Smooth muscle cell (in vitro differentiated cells): ENCODE measurements at regions not wholly inside any gene's neighbourhood (a gene's known extent, or its start where the extent isn't known, plus 50 kb on each side); places are given as distances from the start of the nearest gene placed in this dataset.
"Not testable (repeated sequence)": the region's sequence is repeated elsewhere in the genome, so short reads cannot be mapped to it uniquely, and the experiment has no call there.

Experiments
- DNase-seq: peaks from one replicate; lab custom pipeline; 2025; ENCODE audit not compliant: unreplicated experiment; lab: John Stamatoyannopoulos, UW
- H2AFZ ChIP-seq: fragments of 200-600 bp; sonication (generic); 2 replicates; pipeline ENCODE4 v1.6.0; 2016; ENCODE audit warnings: antibody characterized with exemption, low read depth, mild to moderate bottlenecking
- H3F3A ChIP-seq: fragments of 200-600 bp; sonication (generic); 2 replicates; pipeline ENCODE4 v1.6.0; 2017; ENCODE audit warnings: antibody characterized with exemption, low read depth
- H3K27ac ChIP-seq: fragments of 200-600 bp; sonication (generic); 2 replicates; pipeline ENCODE4 v1.5.1; 2016; ENCODE audit warnings: low read depth, mild to moderate bottlenecking
- H3K27me3 ChIP-seq: fragments of 200-600 bp; sonication (generic); 2 replicates; pipeline ENCODE4 v1.6.1; 2016; ENCODE audit warnings: low read depth, mild to moderate bottlenecking
- H3K36me3 ChIP-seq: fragments of 200-600 bp; sonication (generic); 2 replicates; pipeline ENCODE4 v1.5.1; 2016; ENCODE audit warnings: low read depth
- H3K4me1 ChIP-seq: fragments of 200-600 bp; sonication (generic); 2 replicates; pipeline ENCODE4 v1.5.1; 2016; ENCODE audit warnings: low read depth
- H3K4me2 ChIP-seq: fragments of 200-600 bp; sonication (generic); 2 replicates; pipeline ENCODE4 v1.6.0; 2016; ENCODE audit warnings: mild to moderate bottlenecking
- H3K4me3 ChIP-seq: fragments of 200-600 bp; sonication (generic); 2 replicates; pipeline ENCODE4 v1.5.1; 2016; ENCODE audit warnings: mild to moderate bottlenecking
- H3K79me2 ChIP-seq: fragments of 200-600 bp; sonication (generic); 2 replicates; pipeline ENCODE4 v1.6.0; 2016; ENCODE audit warnings: low read depth, mild to moderate bottlenecking
- H3K9ac ChIP-seq: fragments of 200-600 bp; sonication (generic); 2 replicates; pipeline ENCODE4 v1.6.0; 2016; ENCODE audit warnings: low read depth
- H3K9me3 ChIP-seq: fragments of 200-600 bp; sonication (generic); replicated peaks from 2 replicates; pipeline ENCODE4 v1.5.1; 2016; ENCODE audit warnings: low read depth
- H4K20me1 ChIP-seq: fragments of 200-600 bp; sonication (generic); 2 replicates; pipeline ENCODE4 v1.6.0; 2016; ENCODE audit warnings: low read depth
- CTCF ChIP-seq: fragments of 200-600 bp; sonication (generic); IDR thresholded peaks from 2 replicates; pipeline ENCODE4 v1.5.1; 2017; ENCODE audit warnings: borderline replicate concordance, mild to moderate bottlenecking, antibody characterized with exemption; ENCODE audit not compliant: insufficient read depth, poor library complexity, severe bottlenecking
- WGBS: methylation state at CpG from one replicate; pipeline ENCODE4 v1.1.7; 2016; ENCODE audit warnings: low lambda C conversion rate; 5-methylcytosine and 5-hydroxymethylcytosine counted together

GRCh38 chr5:104569621-104570020 lies 1007.0 kb upstream of the NUDT12 start:
- 94% methylated on average over 1 of the region's 1 CpG for WGBS
- no peaks in the 10 kb centered on the region for H3K9me3 ChIP-seq
- H3K4me1 ChIP-seq, result no peaks in the 10 kb centered on the region
- no peaks in the 10 kb centered on the region for H3K36me3 ChIP-seq
- no peaks in the 10 kb centered on the region for H3F3A ChIP-seq
- DNase-seq, result no peak
- H2AFZ ChIP-seq, result no peak overlapping the region
- no peaks in the 10 kb centered on the region for H3K79me2 ChIP-seq
- no peaks in the 10 kb centered on the region for H4K20me1 ChIP-seq
- H3K4me3 ChIP-seq, result no peak overlapping the region
- H3K9ac ChIP-seq, result no peak overlapping the region
- no peak overlapping the region for H3K27ac ChIP-seq
- TF ChIP-seq CTCF, result no peak
- H3K4me2 ChIP-seq, result no peak overlapping the region
- no peaks in the 10 kb centered on the region for H3K27me3 ChIP-seq

GRCh38 chr5:104564530-104564929 lies 1001.9 kb upstream of the NUDT12 start:
- TF ChIP-seq CTCF, result no peak

GRCh38 chr5:104556957-104557356 lies 994.4 kb upstream of the NUDT12 start:
- H3K27ac ChIP-seq, result no peak overlapping the region
- no peaks in the 10 kb centered on the region for H3F3A ChIP-seq
- no peaks in the 10 kb centered on the region for H3K79me2 ChIP-seq
- H3K4me3 ChIP-seq, result no peak overlapping the region
- no peak for TF ChIP-seq CTCF
- no peak overlapping the region for H3K9ac ChIP-seq
- H3K4me1 ChIP-seq, result no peaks in the 10 kb centered on the region
- whole genome bisulfite sequencing, result 87% methylated on average over 3 of the region's 3 CpGs
- H3K4me2 ChIP-seq, result no peak overlapping the region
- no peaks in the 10 kb centered on the region for H3K9me3 ChIP-seq
- H3K27me3 ChIP-seq, result no peaks in the 10 kb centered on the region
- H4K20me1 ChIP-seq, result no peaks in the 10 kb centered on the region
- no peak for DNase-seq
- H3K36me3 ChIP-seq, result no peaks in the 10 kb centered on the region
- no peak overlapping the region for H2AFZ ChIP-seq

More at GRCh38 chr5:104564530-104564929, 1001.9 kb upstream of the NUDT12 start:
- H3K9ac ChIP-seq, result no peak overlapping the region
- H3K79me2 ChIP-seq, result no peaks in the 10 kb centered on the region
- no peak overlapping the region for H2AFZ ChIP-seq
- H3F3A ChIP-seq, result no peaks in the 10 kb centered on the region
- H3K27me3 ChIP-seq, result no peaks in the 10 kb centered on the region
- no peak overlapping the region for H3K4me2 ChIP-seq
- no peaks in the 10 kb centered on the region for H4K20me1 ChIP-seq
- no peaks in the 10 kb centered on the region for H3K4me1 ChIP-seq
- no peak overlapping the region for H3K4me3 ChIP-seq
- H3K9me3 ChIP-seq, result no peaks in the 10 kb centered on the region
- WGBS, result 86% methylated on average over 4 of the region's 4 CpGs
- DNase-seq, result no peak
- H3K36me3 ChIP-seq, result no peaks in the 10 kb centered on the region
- no peak overlapping the region for H3K27ac ChIP-seq

- H3K4me2 ChIP-seq, result no peak overlapping the region
- DNase-seq, result no peak
These were observed 989.0 kb upstream of the NUDT12 start for GRCh38 chr5:104551628-104552027.

GRCh38 chr5:104546871-104547270 lies 984.3 kb upstream of the NUDT12 start:
- not testable (repeated sequence) for H3K4me1 ChIP-seq, H3K79me2 ChIP-seq, H3F3A ChIP-seq, H2AFZ ChIP-seq, DNase-seq, H3K4me3 ChIP-seq, H3K4me2 ChIP-seq, H4K20me1 ChIP-seq, H3K9me3 ChIP-seq, H3K27ac ChIP-seq, H3K9ac ChIP-seq, H3K27me3 ChIP-seq, H3K36me3 ChIP-seq
- WGBS, result 84% methylated on average over 6 of the region's 6 CpGs

More at GRCh38 chr5:104551628-104552027, 989.0 kb upstream of the NUDT12 start:
- Histone ChIP-seq H3K9ac (no peak overlapping the region), H3K4me1 (peaks cover 3% of the 10 kb centered on the region), H3K36me3 (no peaks in the 10 kb centered on the region), H3F3A (no peaks in the 10 kb centered on the region), H3K79me2 (no peaks in the 10 kb centered on the region), H3K4me3 (no peak overlapping the region), H3K27ac (no peak overlapping the region), H4K20me1 (no peaks in the 10 kb centered on the region), H3K27me3 (no peaks in the 10 kb centered on the region), H3K9me3 (no peaks in the 10 kb centered on the region), H2AFZ (no peak overlapping the region)
- WGBS, result 89% methylated on average over 3 of the region's 3 CpGs
- TF ChIP-seq CTCF, result no peak
